Tibial nerve (tissue), 4 donors: ENCODE measurements at regions not wholly inside any gene's neighbourhood (a gene's known extent, or its start where the extent isn't known, plus 50 kb on each side); places are given as distances from the start of the nearest gene placed in this dataset.

Experiments
- EP300 ChIP-seq, 2 donors: sonication (generic); formaldehyde crosslinking; IDR thresholded peaks; one replicate each; pipeline ENCODE4 v1.6.1; 2017; ENCODE audit warnings: antibody characterized with exemption in 2 of 2, mild to moderate bottlenecking in 1 of 2
- POLR2A ChIP-seq, 2 donors: fragments of 450-650 bp; IDR thresholded peaks; one replicate each; pipeline ENCODE4 v1.6.1; 2017; ENCODE audit warnings: antibody characterized with exemption in 2 of 2, mild to moderate bottlenecking in 2 of 2, moderate library complexity in 2 of 2
- TF ChIP-seq, protein P1 (sequence below), 5 experiments: fragments of 200-600 bp in 3 of 5; fragments of 450-650 bp in 2 of 5; sonication (generic) in 3 of 5; IDR thresholded peaks; one replicate each; pipeline ENCODE4 v1.5.1; 2016 to 2019; ENCODE audit warnings: antibody characterized with exemption in 5 of 5, mild to moderate bottlenecking in 3 of 5, moderate library complexity in 2 of 5

GRCh38 chr9:24460781-24461180 lies 84.9 kb downstream of the IZUMO3 start:
- TF ChIP-seq, protein P1, sequence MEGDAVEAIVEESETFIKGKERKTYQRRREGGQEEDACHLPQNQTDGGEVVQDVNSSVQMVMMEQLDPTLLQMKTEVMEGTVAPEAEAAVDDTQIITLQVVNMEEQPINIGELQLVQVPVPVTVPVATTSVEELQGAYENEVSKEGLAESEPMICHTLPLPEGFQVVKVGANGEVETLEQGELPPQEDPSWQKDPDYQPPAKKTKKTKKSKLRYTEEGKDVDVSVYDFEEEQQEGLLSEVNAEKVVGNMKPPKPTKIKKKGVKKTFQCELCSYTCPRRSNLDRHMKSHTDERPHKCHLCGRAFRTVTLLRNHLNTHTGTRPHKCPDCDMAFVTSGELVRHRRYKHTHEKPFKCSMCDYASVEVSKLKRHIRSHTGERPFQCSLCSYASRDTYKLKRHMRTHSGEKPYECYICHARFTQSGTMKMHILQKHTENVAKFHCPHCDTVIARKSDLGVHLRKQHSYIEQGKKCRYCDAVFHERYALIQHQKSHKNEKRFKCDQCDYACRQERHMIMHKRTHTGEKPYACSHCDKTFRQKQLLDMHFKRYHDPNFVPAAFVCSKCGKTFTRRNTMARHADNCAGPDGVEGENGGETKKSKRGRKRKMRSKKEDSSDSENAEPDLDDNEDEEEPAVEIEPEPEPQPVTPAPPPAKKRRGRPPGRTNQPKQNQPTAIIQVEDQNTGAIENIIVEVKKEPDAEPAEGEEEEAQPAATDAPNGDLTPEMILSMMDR (IDR thresholded peaks at IDR 0.05): no peak
- TF ChIP-seq POLR2A (IDR thresholded peaks at IDR 0.05): no peak
- no peak for TF ChIP-seq EP300 (IDR thresholded peaks at IDR 0.05)
